ENCODE measurements at regions not wholly inside any gene's neighbourhood (a gene's known extent, or its start where the extent isn't known, plus 50 kb on each side); places are given as distances from the start of the nearest gene placed in this dataset.

- Histone ChIP-seq H3K36me3 (ENCODE audit: low read depth, low read length) (no peaks in the 10 kb centered on the region), H2AFZ (ENCODE audit: low read length) (no peak overlapping the region), H4K20me1 (ENCODE audit: low read length) (no peaks in the 10 kb centered on the region), H3K4me2 (ENCODE audit: low read length) (no peak overlapping the region), H3K27ac (ENCODE audit: low read length) (no peak overlapping the region), H3K27me3 (ENCODE audit: low read length) (no peaks in the 10 kb centered on the region; the same call in 1 of the 2 replicates), H3K9ac (ENCODE audit: low read length) (no peak overlapping the region), H3F3A (ENCODE audit: low read length, unreplicated experiment) (no peaks in the 10 kb centered on the region), H3K9me2 (replicated peaks; ENCODE audit: low read length) (no peaks in the 10 kb centered on the region), H3K4me1 (ENCODE audit: insufficient read depth, low read length) (no peaks in the 10 kb centered on the region), H3K4me3 (ENCODE audit: low read length) (no peak overlapping the region), H3K79me2 (ENCODE audit: low read length) (no peaks in the 10 kb centered on the region), H3K9me3 (ENCODE audit: low read length) (no peaks in the 10 kb centered on the region)
- intact Hi-C loops (cut with micrococcal nuclease), result no loop called here
- TF ChIP-seq EZH2 (IDR thresholded peaks at IDR 0.05; ENCODE audit: low read length, unreplicated experiment) (no peak), CTCF (conservative IDR thresholded peaks at IDR 0.05; ENCODE audit: low read depth, low read length) (no peak), EZH2phosphoT487 (IDR thresholded peaks at IDR 0.05; ENCODE audit: borderline replicate concordance, low read length) (no peak)
- ChIA-PET CTCF (no interaction called here), POLR2A (ENCODE audit: unreplicated experiment) (no interaction called here)
- no TSS peak for BruUV-seq (replicated peaks)
- no peak for ATAC-seq
- DNase-seq, result no peak
Observed at GRCh38 chr10:6657196-6657595, 77.1 kb upstream of the PRKCQ start.

DNA sequence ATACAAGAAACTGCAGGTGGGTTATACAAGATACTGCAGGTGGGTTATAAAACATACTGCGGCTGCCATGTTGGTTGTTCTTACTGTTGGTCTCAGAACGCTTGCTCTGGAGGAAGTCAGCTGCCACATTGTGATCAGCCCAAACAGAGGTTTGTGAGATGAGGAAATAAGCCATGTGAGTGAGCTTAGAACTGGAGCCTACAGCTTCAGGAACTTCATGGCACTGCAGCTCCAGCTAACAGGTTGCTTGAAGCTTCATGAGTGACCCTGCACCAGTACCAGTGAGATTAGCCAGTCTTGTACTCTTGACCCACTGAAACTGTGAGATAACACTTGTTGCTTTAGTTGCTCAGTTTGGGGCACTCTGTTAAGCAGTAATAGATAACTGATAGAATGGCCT lies 74.5 kb upstream of the PRKCQ start:
- intact Hi-C loops (cut with micrococcal nuclease), result no loop called here
- Histone ChIP-seq H3K27me3 (ENCODE audit: low read length) (no peaks in the 10 kb centered on the region; the same call in none of the 2 replicates), H3F3A (ENCODE audit: low read length, unreplicated experiment) (no peaks in the 10 kb centered on the region), H3K27ac (ENCODE audit: low read length) (no peak overlapping the region), H3K9ac (ENCODE audit: low read length) (no peak overlapping the region), H3K36me3 (ENCODE audit: low read depth, low read length) (no peaks in the 10 kb centered on the region), H3K4me3 (ENCODE audit: low read length) (no peak overlapping the region), H3K79me2 (ENCODE audit: low read length) (no peaks in the 10 kb centered on the region), H4K20me1 (ENCODE audit: low read length) (no peaks in the 10 kb centered on the region), H3K4me2 (ENCODE audit: low read length) (no peak overlapping the region), H3K4me1 (ENCODE audit: insufficient read depth, low read length) (no peaks in the 10 kb centered on the region), H2AFZ (ENCODE audit: low read length) (no peak overlapping the region), H3K9me2 (replicated peaks; ENCODE audit: low read length) (no peaks in the 10 kb centered on the region), H3K9me3 (ENCODE audit: low read length) (no peaks in the 10 kb centered on the region)
- BruUV-seq (replicated peaks), result no TSS peak
- POLR2A ChIA-PET (ENCODE audit: unreplicated experiment), result no interaction called here
- TF ChIP-seq EZH2 (IDR thresholded peaks at IDR 0.05; ENCODE audit: low read length, unreplicated experiment), result no peak
- no peak for TF ChIP-seq EZH2phosphoT487 (IDR thresholded peaks at IDR 0.05; ENCODE audit: borderline replicate concordance, low read length)
- TF ChIP-seq CTCF (conservative IDR thresholded peaks at IDR 0.05; ENCODE audit: low read depth, low read length), result no peak
- DNase-seq (no peak), ATAC-seq (no peak)
- CTCF ChIA-PET, result no interaction called here

- Histone ChIP-seq H3K79me2 (ENCODE audit: low read length) (no peaks in the 10 kb centered on the region), H3K4me1 (ENCODE audit: insufficient read depth, low read length) (no peaks in the 10 kb centered on the region), H3F3A (ENCODE audit: low read length, unreplicated experiment) (no peaks in the 10 kb centered on the region), H4K20me1 (ENCODE audit: low read length) (no peaks in the 10 kb centered on the region), H3K4me3 (ENCODE audit: low read length) (no peak overlapping the region), H3K27ac (ENCODE audit: low read length) (no peak overlapping the region), H3K4me2 (ENCODE audit: low read length) (no peak overlapping the region), H3K27me3 (ENCODE audit: low read length) (peaks cover 4% of the 10 kb centered on the region), H3K9me3 (ENCODE audit: low read length) (no peaks in the 10 kb centered on the region), H2AFZ (ENCODE audit: low read length) (no peak overlapping the region), H3K9ac (ENCODE audit: low read length) (no peak overlapping the region), H3K9me2 (replicated peaks; ENCODE audit: low read length) (no peaks in the 10 kb centered on the region), H3K36me3 (ENCODE audit: low read depth, low read length) (no peaks in the 10 kb centered on the region)
- no TSS peak for BruUV-seq (replicated peaks)
- CTCF ChIA-PET, result no interaction called here
- POLR2A ChIA-PET (ENCODE audit: unreplicated experiment), result no interaction called here
- intact Hi-C loops (cut with micrococcal nuclease), result no loop called here
- no peak for ATAC-seq
- no peak for TF ChIP-seq EZH2phosphoT487 (IDR thresholded peaks at IDR 0.05; ENCODE audit: borderline replicate concordance, low read length)
- no peak for TF ChIP-seq CTCF (conservative IDR thresholded peaks at IDR 0.05; ENCODE audit: low read depth, low read length)
- TF ChIP-seq EZH2 (IDR thresholded peaks at IDR 0.05; ENCODE audit: low read length, unreplicated experiment), result no peak
- no peak for DNase-seq
Observed at GRCh38 chr10:6650586-6650985, 70.5 kb upstream of the PRKCQ start.
